HG03439 (cell line): ENCODE measurements at regions not wholly inside any gene's neighbourhood (a gene's known extent, or its start where the extent isn't known, plus 50 kb on each side); places are given as distances from the start of the nearest gene placed in this dataset.
"Not testable (repeated sequence)": the region's sequence is repeated elsewhere in the genome, so short reads cannot be mapped to it uniquely, and the experiment has no call there.

Experiments
- ATAC-seq: cut with Tn5 transposase; IDR thresholded peaks from one replicate; pipeline ENCODE4 v1.9.1; 2021; ENCODE audit warnings: mild to moderate bottlenecking, moderate library complexity; ENCODE audit not compliant: unreplicated experiment

DNA sequence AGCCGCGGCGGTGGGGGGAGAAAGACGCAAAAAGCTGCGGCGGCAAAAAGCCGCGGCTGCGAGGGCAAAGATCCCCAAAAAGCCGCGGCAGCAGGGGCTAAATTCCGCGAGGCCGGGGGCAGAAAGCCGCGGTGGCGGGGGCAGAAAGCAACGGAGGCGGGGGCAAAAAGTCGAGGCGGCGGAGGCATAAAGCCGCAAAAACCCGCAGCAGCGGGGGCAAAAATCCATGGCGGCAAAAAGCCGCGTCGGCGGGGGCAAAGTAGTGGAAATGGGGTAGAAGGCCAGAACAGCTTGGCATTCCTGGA lies 1669.2 kb downstream of the RPIA start:
- not testable (repeated sequence) for ATAC-seq
